Dermis blood vessel endothelial cell (primary cell): ENCODE measurements at regions not wholly inside any gene's neighbourhood (a gene's known extent, or its start where the extent isn't known, plus 50 kb on each side); places are given as distances from the start of the nearest gene placed in this dataset.

ENCODE experiments used
- DNase-seq: peaks from one replicate; pipeline ENCODE4 v3.0.0; 2010

DNA sequence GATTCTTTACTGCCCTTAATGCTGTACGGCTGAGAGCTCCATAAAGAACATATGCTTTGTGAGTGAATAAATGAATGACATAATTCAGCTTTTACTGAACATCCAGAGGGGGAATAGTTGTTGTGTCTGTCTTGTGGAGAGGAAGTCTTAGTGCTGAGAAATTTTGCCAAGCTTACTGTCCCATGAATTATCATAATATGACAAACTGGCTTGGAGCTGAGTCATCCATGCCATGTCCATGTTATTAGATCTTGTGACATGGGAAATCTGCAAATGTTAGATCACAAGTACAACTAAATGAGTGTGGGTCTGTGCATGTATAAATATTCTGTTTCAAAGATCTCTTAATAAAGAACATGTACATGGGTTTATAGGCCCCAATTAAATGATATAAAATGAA, 350.4 kb downstream of the BMP4 start:
- DNase-seq: no peak

DNA sequence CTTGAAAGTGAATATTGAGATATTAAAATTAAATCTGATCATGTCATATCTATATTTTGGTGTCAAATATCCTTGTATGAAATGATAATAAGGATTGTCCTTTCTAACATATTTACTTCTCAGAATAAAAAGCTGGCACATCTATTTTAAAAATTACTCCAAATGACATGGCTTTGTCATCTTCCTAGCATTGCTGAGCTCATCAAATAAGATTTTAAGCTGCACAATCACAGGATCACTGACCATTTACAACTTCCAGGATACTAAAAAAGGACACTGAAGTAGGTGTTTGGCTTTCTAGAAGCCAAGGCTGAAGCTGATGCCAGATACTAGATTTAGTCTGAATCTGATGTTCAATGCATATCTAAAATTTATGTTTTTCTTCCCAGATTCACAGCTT, 351.1 kb downstream of the BMP4 start:
- no peak for DNase-seq

DNA sequence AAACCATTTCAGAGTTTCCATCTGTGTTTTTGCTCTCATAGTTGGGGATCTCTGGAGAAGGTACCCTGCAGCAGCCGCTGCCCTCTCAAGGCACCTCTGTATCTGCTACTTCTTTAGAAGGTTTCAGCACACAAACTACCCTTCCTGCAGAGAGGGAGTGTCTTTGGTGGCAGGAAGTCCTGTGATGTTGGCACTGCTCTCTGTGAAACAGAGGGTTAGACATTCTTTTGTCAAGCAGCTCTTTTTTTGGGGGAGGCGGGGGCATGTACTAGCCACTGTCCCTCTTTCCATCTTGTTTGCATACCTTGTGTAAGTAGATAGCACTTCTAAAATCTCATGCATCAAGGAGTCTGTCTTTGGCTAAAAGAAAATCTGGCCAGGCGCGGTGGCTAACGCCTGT, 352.6 kb downstream of the BMP4 start:
- no peak for DNase-seq

DNA sequence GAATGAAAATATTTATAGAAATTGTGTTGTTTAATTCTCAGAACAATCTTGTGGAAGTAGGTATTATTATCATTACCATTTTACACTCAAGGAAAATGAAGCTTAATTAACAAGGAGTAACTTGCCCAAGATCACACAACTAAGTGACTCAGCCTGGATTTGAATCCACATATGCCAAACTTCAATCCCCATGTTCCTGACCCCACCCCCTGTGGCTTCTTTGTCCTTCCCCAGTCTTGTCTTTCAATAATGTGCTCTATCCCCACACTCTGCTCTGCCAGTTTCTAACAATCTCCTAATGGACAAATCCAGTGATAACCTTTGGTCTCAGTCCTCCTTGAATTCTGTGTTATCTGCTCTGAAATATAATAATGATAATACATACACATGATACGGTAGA, 355.2 kb downstream of the BMP4 start:
- no peak for DNase-seq

DNA sequence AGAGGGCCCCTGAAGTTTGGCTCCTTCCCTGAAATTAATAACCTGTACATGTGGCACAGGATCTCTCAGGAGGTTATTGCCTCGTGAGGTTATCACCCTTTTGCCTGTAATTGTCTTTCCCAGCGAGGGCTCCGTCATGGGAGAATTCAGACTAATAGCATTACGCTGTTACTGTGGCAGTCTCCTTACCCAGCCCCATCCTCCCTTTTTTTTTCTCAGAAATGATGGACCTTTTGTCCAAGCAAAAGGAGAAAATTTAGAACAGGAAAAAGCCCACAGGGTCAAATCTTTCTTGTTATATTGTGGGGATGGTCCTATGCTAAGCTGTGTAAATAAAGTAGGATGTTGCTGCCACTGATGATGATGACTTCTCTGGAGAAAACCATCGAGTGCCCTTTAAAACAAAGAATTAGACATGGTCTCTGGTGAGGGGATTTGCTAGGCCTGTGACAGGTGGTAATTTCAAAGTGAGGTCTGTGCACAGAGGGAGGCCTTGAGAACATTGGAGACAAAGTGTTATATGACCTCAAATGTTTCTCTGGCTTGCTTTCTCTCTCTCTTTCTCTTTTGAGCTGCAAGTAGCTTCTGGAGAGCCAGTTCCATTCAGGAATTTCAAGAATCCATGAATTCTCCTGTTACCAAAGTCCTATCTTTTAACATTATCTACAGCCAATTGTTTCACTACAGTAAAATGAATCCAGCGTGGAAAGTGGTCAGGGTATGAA, 357.2 kb downstream of the BMP4 start:
- DNase-seq: no peak

DNA sequence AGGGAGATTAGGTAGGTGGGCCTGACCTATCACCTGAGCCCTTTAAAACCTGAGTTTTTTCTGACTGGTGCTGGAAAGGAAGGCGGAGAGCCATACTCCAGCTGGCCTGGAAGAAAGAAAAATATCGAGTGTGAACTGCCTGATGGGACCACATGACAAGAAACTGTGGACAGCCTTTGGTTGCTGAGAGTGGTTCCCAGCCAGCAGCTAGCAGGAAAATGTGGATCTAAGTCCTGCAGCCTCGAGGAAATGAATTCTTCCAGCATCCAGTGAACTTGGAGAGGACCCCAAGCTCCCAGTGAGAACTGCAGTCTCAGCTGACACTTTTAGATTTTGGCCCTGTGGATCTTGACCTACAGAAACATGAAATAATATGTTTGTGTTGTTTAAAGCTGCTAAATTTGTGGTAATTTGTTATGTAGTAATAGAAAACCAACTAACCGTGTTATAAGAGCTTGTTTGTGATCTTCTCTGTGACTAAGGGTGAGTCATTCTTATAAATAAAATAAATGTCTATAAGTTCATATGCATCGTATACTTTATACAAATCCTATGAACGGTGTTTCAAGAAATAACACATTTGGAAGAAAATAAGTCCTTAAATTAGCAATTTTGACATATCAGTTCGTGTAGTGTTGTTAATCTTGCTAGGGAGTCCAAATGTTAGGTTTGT, 359.6 kb downstream of the BMP4 start:
- no peak for DNase-seq

DNA sequence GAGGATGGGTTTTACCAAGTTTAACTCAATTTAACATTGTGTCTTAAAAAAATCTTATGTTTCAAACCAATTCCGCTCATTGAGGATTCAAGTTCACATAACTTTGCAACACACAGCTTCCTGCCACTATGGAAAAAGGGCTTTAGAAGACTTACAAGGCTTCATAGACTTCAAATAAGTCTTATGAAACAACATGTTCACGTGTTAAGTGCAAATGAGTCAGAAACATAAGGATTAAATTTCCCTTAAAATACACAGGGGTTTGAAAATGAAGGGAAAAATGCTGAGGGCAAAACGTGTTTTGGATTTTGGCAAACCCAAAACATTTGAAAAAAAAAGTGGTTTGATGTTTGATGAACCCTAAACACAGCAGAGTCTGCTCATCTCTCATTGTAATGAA, 364.8 kb downstream of the BMP4 start:
- DNase-seq: no peak

DNA sequence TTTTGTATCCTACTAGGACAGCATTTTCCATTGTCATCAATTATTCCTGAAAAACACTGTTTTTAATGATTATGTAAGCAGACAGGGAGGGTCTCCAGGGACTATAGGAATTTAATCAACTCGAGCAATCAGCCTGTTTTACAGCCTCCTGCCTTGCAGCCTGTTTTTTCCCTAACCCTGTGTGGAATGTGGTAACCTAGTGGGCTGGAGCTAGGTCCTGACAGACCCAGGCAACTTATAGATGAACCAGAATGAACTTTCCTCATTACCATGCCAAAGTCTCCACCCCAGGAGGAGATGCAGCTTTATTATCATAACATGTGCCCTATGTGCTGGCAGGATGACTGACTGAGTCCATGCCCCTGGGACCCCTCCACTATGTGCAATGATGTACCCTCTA, 375.1 kb downstream of the BMP4 start:
- no peak for DNase-seq

DNA sequence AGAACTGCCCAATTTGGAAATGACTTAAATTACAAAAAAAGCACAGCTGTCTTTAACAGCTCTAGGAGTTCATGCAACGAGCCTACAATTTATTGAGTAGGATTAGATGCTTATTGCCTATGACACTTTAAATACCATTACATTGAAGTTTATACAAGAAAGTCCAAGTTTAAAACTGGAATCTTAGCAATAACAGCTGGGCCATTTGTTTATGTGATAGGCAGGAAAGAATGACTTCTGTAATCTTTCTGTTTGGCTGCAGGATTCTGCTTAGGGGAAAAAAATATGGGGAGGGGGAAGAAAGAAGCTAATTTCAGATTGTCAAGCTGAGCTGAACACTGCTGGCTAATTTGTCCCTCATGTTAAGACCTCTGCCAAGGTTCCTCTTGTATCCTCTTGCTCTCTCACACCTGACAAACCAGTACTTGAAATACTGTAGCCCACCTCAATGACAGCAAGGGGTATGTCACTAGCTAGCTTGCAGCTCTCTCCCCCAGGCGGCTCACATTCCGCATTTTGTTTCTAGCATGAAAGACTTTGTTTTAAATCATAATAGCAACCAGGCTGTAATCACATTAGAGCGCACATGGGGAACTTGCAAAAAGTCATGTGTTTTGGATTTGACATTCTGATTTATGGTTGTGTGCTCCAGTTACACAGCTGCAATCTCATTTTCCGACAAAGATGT, 384.8 kb downstream of the BMP4 start:
- no peak for DNase-seq

DNA sequence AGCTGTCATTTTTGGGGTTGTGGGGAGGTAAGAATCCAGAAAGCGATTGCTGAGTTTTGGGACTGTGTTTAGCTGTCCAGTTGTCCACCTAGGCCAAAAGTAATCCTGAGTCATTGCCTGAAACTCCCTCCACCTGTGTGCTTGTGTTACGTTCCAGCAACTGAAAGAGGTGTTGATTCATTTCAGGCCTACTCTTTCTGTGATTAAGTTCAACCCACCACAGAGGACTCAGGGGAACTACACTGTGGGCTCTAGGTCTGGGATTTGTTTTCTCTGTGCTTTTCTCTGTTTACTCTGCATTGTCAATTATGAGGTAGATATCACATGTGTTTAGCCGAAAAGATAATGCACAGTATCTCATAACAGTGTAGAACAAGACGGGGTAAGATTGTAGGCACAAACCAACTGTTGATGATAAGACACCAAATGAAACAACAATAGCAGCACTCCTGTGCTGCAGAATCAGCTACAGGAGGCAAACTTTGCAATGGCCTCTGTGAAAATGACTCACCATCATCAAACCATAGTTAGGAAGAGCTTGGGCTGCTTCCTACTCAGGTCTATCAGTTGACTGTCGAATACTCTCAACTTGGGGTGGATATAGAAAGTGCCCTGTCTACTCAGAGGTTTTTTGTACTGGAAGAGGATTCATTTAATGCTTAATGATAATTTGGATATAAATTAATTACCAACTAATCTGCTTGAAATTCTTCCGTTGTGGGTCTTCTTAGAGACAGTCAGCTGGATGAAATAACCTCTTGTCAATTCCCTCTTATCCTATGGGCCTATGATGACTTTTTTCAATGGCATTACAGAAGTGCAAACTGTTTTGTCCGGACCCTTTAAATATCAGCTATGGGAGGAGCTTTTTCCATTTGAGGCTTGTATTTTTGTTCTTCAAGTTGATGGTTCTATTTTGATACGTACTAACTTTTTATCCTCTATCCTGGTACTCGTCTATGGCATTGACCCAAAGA, 385.9 kb downstream of the BMP4 start:
- no peak for DNase-seq

DNA sequence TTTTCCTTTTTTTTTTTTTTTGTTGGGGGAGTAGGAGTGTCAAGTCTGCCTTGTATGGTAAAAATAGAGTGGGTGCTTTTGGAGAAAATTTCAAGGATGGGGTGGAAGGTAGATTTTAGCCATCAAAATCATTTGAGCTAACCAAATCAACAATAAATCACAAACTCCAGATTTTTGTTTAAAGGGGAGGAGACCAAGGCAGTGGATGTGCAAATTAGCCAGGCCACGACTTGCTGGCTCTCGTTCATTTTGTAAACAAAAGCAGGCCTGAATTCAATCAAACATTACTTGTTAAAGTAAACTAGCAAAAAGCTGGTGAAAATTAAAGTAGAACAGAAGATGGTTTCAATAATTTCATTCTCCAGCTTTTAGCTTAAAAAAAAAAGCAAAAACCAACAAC, 387.2 kb downstream of the BMP4 start:
- no peak for DNase-seq

DNA sequence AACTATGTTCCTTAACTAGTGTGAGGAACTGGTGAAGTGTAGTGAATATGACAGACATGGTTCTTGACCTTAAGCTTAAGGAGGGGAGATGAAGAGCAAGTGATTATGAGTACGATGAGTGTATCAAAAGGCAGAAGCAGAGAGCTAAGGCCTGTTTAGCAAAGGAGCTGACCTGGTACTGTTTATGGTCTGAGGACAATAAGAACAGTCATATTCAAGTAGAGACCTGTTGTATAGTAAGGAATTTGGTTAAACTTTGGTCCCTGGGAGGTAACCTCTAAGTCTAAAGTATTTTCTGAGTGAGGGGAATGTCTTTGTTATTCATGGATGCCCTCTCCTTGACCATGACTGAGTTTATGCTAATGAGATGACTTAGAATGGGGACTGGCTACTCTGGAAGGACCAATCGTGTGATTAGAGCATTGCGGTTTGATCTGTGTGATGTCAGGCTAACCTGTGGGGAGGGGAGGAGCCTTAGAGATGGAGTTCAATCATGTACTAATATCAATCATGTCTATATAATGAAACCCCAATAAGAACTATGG, 389.3 kb downstream of the BMP4 start:
- DNase-seq: no peak

DNA sequence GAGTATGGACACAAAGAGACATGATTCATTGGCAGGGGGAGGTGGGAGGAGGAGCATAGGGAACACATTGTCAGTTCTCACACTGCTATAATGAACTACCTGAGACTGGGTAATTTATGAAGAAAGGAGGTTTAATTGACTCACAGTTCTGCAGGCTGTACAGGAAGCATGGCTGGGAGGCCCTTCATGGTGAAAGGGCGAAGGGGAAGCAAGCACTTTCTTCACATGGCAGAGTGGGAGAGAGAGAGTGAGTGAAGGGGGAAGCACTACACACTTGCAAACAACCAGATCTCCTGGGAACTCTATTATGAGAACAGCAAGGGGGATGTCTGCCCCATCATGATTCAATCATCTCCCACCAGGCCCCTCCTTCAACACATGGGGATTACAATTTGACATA, 391.8 kb downstream of the BMP4 start:
- DNase-seq: no peak

DNA sequence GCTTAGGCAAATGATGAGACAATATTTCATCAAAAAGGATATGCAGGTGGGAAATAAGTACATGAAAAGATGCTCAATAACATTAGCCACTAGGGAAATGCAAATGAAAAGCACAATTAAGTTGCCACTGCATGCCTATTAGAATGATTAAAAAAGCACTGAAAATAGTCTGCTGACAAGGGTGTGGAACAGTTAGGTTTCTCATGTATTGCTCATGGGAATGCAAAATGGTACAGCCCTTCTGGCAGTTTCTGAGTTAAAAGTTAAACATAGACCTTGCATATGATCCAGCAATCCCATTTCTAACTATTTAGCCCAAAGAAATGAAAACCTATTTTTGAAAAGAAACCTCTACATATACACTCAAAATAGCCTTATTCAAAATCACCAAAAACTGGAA, 393.0 kb downstream of the BMP4 start:
- no peak for DNase-seq

DNA sequence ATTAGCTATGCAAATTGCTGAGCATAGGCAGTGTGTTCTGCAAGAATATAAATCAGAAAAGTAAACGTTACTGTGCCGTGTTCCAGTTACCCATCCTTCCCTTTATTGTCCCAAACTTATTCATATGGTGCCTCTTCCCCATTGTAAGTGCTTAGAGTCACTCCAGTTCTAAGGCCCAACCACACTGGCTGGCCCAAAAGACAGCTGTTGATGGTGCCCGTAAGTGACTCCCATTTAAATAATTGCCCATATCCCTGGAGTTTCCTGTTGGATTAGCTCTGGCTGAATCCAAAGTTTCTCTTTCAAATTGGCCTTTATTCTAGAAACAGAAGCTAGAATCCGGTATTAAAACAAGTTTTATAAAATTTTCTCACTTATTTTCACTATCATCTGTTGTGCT, 400.1 kb upstream of the DDHD1 start:
- DNase-seq: no peak

DNA sequence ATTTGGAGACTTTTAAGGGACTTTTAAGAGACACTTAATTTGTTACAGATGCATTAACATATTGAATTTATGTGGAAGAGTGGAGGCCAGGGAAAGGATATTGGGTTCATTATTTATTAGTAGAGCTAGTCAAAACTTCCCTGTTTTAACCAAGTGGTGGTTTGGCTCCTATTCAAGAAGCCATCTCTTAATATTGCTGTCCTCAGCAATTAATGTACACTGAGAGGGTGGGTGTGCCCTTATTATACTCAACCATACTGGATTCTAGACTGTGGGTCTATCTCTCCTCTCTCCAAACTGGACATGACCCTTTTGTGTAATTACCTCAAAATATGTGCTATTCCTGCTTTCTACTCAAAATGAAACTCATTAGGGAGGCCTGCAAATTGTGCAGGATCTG, 398.7 kb upstream of the DDHD1 start:
- DNase-seq: no peak

DNA sequence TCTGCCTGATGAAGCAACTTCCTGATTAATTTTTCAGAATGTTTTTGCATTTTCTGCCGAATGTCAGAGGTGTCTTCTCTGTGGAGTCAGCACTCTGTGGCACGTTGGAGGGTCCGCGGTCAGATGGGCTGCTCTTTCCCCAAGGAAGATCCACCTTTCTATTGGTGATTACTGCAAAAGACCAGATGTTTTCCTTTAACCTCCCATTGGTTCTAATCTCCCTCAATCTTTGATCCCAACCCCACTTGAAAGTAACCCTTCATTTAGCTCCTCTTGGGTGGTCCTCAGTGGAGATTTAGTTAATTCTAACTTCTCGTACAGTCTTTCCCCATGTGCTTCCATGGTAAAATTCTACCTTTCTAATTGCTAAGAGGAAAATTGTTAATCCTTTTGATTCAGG, 397.7 kb upstream of the DDHD1 start:
- no peak for DNase-seq

DNA sequence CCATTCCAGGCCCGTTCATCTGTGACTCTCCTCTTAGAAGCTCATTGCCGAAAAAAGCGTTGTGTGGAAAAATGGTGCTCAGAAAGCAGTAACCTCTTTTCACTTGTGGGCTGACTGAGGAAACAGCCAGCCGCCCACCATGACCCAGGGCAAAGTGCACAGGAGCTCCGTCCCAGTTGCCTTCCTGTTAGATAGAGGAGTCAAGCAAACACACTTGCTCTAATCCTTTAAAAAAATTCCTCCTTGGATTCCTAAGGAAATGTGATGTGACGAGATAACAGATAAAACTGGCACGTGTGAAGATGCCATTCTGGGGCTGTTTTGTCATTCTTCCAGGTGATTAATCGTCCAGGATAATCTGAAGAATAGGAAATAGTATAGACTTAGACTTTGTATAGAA, 396.8 kb upstream of the DDHD1 start:
- peak; percentile 96 for DNase-seq

DNA sequence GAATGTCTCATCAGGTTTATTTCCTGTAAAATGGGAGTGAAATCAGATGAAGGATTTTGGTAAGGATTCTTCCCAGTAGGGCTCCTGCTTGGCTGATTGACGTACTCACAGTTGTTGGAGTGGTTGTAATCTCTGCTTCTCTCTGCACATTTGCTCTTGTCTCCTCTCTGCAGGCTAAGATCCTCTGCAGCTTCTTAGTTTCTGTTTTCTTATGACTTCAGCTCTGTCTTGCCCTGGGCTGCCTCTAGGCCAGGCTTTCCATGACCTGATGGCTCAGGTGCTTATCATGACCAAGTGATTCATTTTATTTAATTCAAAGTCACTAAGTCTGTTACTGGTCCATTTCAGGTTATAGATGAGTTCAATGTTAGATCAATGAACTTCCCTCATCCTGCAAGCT, 394.5 kb upstream of the DDHD1 start:
- DNase-seq: no peak

DNA sequence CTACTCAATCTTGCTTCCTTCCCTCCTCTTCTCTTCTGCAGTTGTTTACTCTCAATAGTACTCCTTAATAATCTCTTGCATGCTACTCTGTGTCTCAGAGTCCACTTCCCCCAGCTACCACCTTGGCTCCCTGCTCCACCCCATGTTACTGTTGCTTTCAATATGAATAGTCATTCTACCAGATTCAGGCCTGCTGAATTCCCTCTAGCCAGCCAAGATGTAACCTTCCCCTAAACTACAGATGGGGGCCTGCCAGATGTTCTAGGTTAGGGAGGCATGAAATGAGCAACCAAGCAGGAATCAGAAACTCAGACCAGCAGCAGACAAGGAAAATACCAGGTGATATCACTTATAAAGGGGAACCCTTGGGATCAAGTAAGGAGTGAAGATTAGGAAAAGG, 392.1 kb upstream of the DDHD1 start:
- DNase-seq: no peak

DNA sequence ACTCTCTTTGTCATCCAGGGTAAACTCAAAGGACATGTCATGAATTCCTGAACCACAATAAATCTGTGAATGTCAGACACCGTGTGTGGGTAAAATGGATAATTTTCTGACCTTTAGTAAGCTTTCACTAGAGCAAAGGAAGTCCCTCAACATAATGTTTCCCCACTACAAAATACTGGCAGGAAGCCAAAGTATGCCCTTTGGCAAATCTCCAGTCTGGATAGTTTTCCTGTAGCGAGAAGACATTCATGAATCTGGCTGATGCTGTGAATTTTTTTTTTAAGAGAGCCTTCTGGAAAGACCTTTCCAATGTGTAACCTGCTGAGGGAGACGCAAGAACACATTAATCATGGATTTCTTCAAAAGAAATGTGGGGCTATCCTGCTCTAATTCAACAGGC, 389.6 kb upstream of the DDHD1 start:
- peak; percentile 97 for DNase-seq

DNA sequence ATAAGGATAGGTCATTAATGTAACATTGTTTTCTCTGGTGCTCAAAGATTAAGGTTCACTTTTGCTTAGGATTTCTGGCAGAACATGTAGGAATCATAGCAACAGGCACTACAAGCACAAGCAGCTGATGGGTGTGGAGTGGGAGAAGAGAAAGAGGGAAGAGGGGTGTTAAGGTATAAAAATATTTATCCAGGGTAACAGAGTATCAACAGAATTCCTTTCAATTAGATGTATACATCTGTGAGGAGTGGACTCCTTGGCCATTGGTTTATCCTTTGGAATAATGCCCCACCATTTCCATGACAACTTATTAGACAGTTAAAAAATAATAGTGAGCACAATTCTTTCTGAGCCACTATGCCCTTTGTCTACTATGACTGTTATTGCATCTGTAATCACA, 388.3 kb upstream of the DDHD1 start:
- DNase-seq: peak; percentile 27
